Ascending aorta (tissue), 2 donors: ENCODE measurements at regions not wholly inside any gene's neighbourhood (a gene's known extent, or its start where the extent isn't known, plus 50 kb on each side); places are given as distances from the start of the nearest gene placed in this dataset.

Experiments used
- DNase-seq, 2 donors: peaks; one replicate each; pipeline ENCODE4 v3.0.0-alpha.2; 2019; ENCODE audit warnings: low spot score in 2 of 2
- H3K27ac ChIP-seq, 2 donors: fragments of 200-600 bp; sonication (generic); one replicate each; pipeline ENCODE4 v1.5.1; 2016 to 2017; ENCODE audit warnings: mild to moderate bottlenecking in 1 of 2
- H3K27me3 ChIP-seq: fragments of 200-600 bp; sonication (generic); one replicate; pipeline ENCODE4 v1.5.1; 2017
- H3K36me3 ChIP-seq, 2 donors: fragments of 200-600 bp; sonication (generic); one replicate each; pipeline ENCODE4 v1.5.1; 2016
- H3K4me1 ChIP-seq, 2 donors: fragments of 200-600 bp; sonication (generic); one replicate each; pipeline ENCODE4 v1.5.1; 2016 to 2017; ENCODE audit warnings: mild to moderate bottlenecking in 1 of 2
- H3K4me3 ChIP-seq, 2 donors: fragments of 200-600 bp; sonication (generic); one replicate each; pipeline ENCODE4 v1.5.1; 2016 to 2017; ENCODE audit warnings: mild to moderate bottlenecking in 1 of 2
- H3K9me3 ChIP-seq, 2 donors: fragments of 200-600 bp; sonication (generic); one replicate each; pipeline ENCODE4 v1.5.1; 2016
- CTCF ChIP-seq, 3 experiments: fragments of 200-600 bp in 2 of 3; fragments of 450-650 bp in 1 of 3; sonication (generic) in 2 of 3; IDR thresholded peaks; one replicate each; pipeline ENCODE4 v1.5.1; 2016 to 2019; ENCODE audit warnings: antibody characterized with exemption in 3 of 3, mild to moderate bottlenecking in 1 of 3, moderate library complexity in 1 of 3
- intact Hi-C: fragments of 100-400 bp; cut with DNase I; formaldehyde crosslinking; loops from one replicate; pipeline ENCODE4 v1.15.1; 2023

GRCh38 chr5:38725371-38725865, 120.4 kb upstream of the OSMR start:
- Histone ChIP-seq H3K4me1 (no peaks in the 10 kb centered on the region), H3K9me3 (no peaks in the 10 kb centered on the region), H3K36me3 (no peaks in the 10 kb centered on the region), H3K4me3 (no peak overlapping the region), H3K27me3 (no peaks in the 10 kb centered on the region), H3K27ac (no peak overlapping the region)
- DNase-seq, result no peak
- intact Hi-C loops, result no loop called here
- TF ChIP-seq CTCF (IDR thresholded peaks at IDR 0.05), result no peak

DNA sequence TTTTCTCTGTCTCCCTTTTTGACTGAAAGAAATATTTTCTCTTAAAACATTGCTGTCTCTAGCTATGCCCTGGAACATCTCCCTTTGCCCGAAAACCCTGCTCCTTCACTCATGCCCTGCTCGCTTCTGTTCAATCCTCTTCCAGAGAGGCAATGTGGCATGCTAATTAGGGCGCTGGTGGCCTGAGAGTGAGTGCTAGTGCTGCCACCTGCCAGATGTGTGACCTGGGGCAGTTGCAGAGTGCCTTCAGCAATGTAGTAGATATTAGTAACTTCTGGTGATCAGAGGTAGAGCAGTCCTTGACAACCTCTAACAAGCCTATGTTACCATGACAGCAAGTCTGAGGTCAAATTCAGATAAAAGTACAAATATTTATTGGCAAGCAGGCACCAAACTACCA, 119.5 kb upstream of the OSMR start:
- H3K36me3 ChIP-seq, result no peaks in the 10 kb centered on the region
- no peak for TF ChIP-seq CTCF (IDR thresholded peaks at IDR 0.05)
- H3K4me3 ChIP-seq, result no peak overlapping the region
- no peaks in the 10 kb centered on the region for H3K9me3 ChIP-seq
- DNase-seq, result no peak
- intact Hi-C loops, result no loop called here
- H3K27ac ChIP-seq, result no peak overlapping the region
- H3K27me3 ChIP-seq, result no peaks in the 10 kb centered on the region
- no peaks in the 10 kb centered on the region for H3K4me1 ChIP-seq

DNA sequence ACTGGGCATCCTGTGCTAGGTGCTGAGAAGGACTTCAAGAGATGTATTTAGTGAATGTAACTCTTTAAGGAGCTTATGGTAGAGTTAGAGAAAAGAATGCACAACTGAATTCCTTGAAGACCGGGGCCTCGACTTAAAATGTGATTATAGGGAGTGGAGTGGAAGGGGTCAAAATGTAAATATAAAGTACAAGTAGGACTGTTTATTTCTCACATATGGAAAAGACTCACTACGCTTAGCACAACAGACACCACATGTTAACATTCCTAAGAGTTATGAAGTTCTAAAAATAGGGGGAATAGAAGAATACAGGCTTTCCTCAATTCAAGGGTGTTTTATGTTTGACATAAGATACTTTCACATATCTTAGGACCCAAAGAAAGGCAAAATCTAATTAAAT, 117.8 kb upstream of the OSMR start:
- Histone ChIP-seq H3K4me1 (no peaks in the 10 kb centered on the region), H3K27me3 (no peaks in the 10 kb centered on the region), H3K9me3 (no peaks in the 10 kb centered on the region), H3K36me3 (no peaks in the 10 kb centered on the region), H3K4me3 (no peak overlapping the region), H3K27ac (no peak overlapping the region)
- DNase-seq, result no peak
- intact Hi-C loops, result no loop called here
- no peak for TF ChIP-seq CTCF (IDR thresholded peaks at IDR 0.05)

DNA sequence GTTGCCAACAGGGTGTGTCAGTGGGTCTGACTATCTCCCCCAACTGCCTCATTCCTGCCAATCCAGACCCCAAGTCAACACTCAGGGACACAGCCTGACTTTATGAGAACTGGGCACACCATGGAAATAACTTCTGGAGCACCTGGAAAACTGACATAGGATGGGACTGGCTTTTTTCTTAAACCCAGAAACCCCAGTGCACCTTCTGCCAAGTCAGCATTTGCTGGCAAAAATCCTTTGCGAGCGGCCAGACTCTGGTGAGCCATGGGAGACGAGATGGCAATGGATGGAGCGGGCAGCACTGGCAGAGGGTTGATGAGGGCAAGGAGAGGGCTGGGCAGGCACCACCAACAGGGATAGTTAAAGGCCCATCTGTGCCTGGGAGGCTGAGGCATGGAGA, 114.4 kb upstream of the OSMR start:
- Histone ChIP-seq H3K4me1 (no peaks in the 10 kb centered on the region), H3K4me3 (no peak overlapping the region), H3K27ac (no peak overlapping the region), H3K9me3 (no peaks in the 10 kb centered on the region), H3K27me3 (no peaks in the 10 kb centered on the region), H3K36me3 (no peaks in the 10 kb centered on the region)
- no peak for TF ChIP-seq CTCF (IDR thresholded peaks at IDR 0.05)
- intact Hi-C loops, result no loop called here
- no peak for DNase-seq

GRCh38 chr5:38734353-38734752, 111.5 kb upstream of the OSMR start:
- Histone ChIP-seq H3K9me3 (no peaks in the 10 kb centered on the region), H3K27me3 (no peaks in the 10 kb centered on the region), H3K4me3 (no peak overlapping the region), H3K36me3 (no peaks in the 10 kb centered on the region), H3K27ac (no peak overlapping the region), H3K4me1 (no peaks in the 10 kb centered on the region)
- TF ChIP-seq CTCF (IDR thresholded peaks at IDR 0.05), result no peak
- intact Hi-C loops, result no loop called here
- no peak for DNase-seq

- no peaks in the 10 kb centered on the region for H3K36me3 ChIP-seq
- H3K27me3 ChIP-seq, result no peaks in the 10 kb centered on the region
- no peaks in the 10 kb centered on the region for H3K4me1 ChIP-seq
- H3K27ac ChIP-seq, result no peak overlapping the region
- DNase-seq, result no peak
- H3K4me3 ChIP-seq, result no peak overlapping the region
- no peaks in the 10 kb centered on the region for H3K9me3 ChIP-seq
- intact Hi-C loops, result no loop called here
- TF ChIP-seq CTCF (IDR thresholded peaks at IDR 0.05), result no peak
Observed at GRCh38 chr5:38736089-38736488, 109.7 kb upstream of the OSMR start.
